ENCODE measurements at regions not wholly inside any gene's neighbourhood (a gene's known extent, or its start where the extent isn't known, plus 50 kb on each side); places are given as distances from the start of the nearest gene placed in this dataset.

DNA sequence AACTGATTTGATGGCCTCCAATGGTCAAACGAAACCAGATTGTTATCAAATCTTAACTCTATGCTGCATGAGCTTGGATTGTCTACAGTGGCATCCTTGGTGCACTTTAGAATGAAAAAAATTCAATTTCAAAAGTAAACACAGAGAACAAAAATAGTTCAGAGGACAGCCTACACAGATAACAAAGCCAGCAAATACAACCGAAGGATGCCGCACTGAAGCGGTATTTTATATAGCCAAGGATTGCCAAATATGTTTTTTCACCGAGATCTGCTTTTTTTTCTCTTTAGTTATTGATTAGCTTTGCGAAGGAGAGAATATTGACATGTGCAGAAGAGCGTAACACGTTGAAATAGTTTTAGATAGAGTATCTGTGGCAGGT, 72.0 kb downstream of the SLC4A3 start:
- TF ChIP-seq ZBTB11 (tag by site-specific recombination; conservative IDR thresholded peaks at IDR 0.05; ENCODE audit: low read depth) (no peak), YY2 (tag by site-specific recombination; IDR thresholded peaks at IDR 0.05) (no peak)
- H3K4me3 ChIP-seq (ENCODE audit: low read depth, low read length), result no peak overlapping the region
- no peak overlapping the region for H3K27ac ChIP-seq (ENCODE audit: extremely low read depth, low read depth, low read length)
- POLR2A ChIA-PET, result no interaction called here
- H3K9me3 ChIP-seq (ENCODE audit: control insufficient read depth, insufficient read depth, low read depth, low read length), result no peaks in the 10 kb centered on the region
- CTCF ChIA-PET, result interaction anchor here (0.7 to 1.9 kb wide), 5 partner anchors 10 to 158 kb away, joined by 3 to 17 read pairs (median 6); no protein-coding TSS in a partner anchor
- peaks cover 3% of the 10 kb centered on the region; the same call in 1 of the 2 replicates for H3K4me1 ChIP-seq (ENCODE audit: control insufficient read depth, insufficient read depth, low read length)
- no peaks in the 10 kb centered on the region for H3K36me3 ChIP-seq (ENCODE audit: control insufficient read depth in 2 of 2, insufficient read depth in 1 of 2, low read length in 2 of 2)

- Histone ChIP-seq H3K9me3 (ENCODE audit: control insufficient read depth, insufficient read depth, low read depth, low read length) (no peaks in the 10 kb centered on the region), H3K4me3 (ENCODE audit: low read depth, low read length) (no peak overlapping the region), H3K27ac (ENCODE audit: extremely low read depth, low read depth, low read length) (no peak overlapping the region), H3K36me3 (ENCODE audit: control insufficient read depth in 2 of 2, insufficient read depth in 1 of 2, low read length in 2 of 2) (no peaks in the 10 kb centered on the region), H3K4me1 (ENCODE audit: control insufficient read depth, insufficient read depth, low read length) (peaks cover 10% of the 10 kb centered on the region)
- ChIA-PET CTCF (interaction anchor here (0.6 to 3.9 kb wide), 2 partner anchors 13 to 337 kb away, joined by 4 to 21 read pairs; no protein-coding TSS in a partner anchor), POLR2A (interaction anchor here (1.9 kb wide), 1 partner anchor 13 kb away, joined by 5 read pairs; no protein-coding TSS in a partner anchor)
- TF ChIP-seq, protein P1, sequence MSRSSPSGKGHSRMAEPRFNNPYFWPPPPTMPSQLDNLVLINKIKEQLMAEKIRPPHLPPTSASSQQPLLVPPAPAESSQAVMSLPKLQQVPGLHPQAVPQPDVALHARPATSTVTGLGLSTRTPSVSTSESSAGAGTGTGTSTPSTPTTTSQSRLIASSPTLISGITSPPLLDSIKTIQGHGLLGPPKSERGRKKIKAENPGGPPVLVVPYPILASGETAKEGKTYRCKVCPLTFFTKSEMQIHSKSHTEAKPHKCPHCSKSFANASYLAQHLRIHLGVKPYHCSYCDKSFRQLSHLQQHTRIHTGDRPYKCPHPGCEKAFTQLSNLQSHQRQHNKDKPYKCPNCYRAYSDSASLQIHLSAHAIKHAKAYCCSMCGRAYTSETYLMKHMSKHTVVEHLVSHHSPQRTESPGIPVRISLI (tag by site-specific recombination; IDR thresholded peaks at IDR 0.05), result no peak
- TF ChIP-seq GLI4 (tag by site-specific recombination; IDR thresholded peaks at IDR 0.05) (no peak), ZNF555 (tag by site-specific recombination; conservative IDR thresholded peaks at IDR 0.05) (no peak), ZNF792 (tag by site-specific recombination; IDR thresholded peaks at IDR 0.05) (no peak), ZNF214 (tag by site-specific recombination; IDR thresholded peaks at IDR 0.05; ENCODE audit: borderline replicate concordance) (peak; percentile 87), ZNF621 (tag by site-specific recombination; IDR thresholded peaks at IDR 0.05) (no peak), ZNF302 (tag by site-specific recombination; IDR thresholded peaks at IDR 0.05; ENCODE audit: low read depth) (no peak), ZNF560 (tag by site-specific recombination; IDR thresholded peaks at IDR 0.05; ENCODE audit: borderline replicate concordance) (no peak), ZNF211 (tag by site-specific recombination; IDR thresholded peaks at IDR 0.05; ENCODE audit: low read depth) (no peak)
Measured at GRCh38 chr2:219701847-219702634, 74.6 kb downstream of the SLC4A3 start.

DNA sequence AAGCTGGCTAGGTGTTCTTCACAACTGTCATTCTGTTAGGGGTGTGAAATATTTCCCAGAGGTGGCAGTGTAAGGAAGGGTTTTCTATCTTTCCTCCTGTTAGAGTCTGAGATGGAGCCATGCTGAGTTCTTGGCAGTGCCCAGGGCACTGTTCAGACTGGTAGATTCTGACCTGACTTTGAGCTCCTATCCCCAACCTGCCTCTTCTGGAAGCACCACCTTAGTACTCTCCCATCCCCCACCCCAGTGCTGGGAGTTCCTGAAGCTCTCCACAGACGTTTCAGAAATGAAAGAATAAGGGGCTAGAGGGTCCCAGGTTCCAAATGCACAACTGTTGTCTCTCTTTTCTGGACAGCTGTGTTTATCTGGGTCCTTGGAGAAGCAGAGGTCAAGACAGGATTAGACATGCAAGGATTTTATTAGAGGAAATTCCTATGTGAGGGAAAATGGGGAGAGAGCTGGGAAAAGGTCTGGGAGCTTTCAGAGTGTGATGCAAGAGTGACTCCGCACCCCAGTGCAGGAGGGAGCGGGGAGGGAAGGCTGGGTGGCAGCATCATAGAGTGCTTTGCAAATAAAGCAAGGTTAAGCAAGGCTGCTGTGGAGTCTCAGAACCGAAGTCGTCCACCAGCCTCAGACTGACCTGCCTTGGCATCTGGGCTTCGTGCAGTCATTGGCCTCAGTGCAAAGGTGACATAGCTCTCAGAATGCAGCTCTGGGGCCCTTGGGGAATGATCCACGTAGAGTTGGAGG, 75.5 kb downstream of the SLC4A3 start:
- Histone ChIP-seq H3K27ac (ENCODE audit: extremely low read depth, low read depth, low read length) (no peak overlapping the region), H3K36me3 (ENCODE audit: control insufficient read depth in 2 of 2, insufficient read depth in 1 of 2, low read length in 2 of 2) (no peaks in the 10 kb centered on the region), H3K9me3 (ENCODE audit: control insufficient read depth, insufficient read depth, low read depth, low read length) (no peaks in the 10 kb centered on the region), H3K4me1 (ENCODE audit: control insufficient read depth, insufficient read depth, low read length) (peaks cover 18% of the 10 kb centered on the region), H3K4me3 (ENCODE audit: low read depth, low read length) (no peak overlapping the region)
- POLR2A ChIA-PET, result interaction anchor here (1.9 kb wide), 1 partner anchor 14 kb away, joined by 5 read pairs; no protein-coding TSS in a partner anchor
- CTCF ChIA-PET, result interaction anchor here (0.6 to 3.9 kb wide), 2 partner anchors 14 to 107 kb away, joined by 3 to 21 read pairs; no protein-coding TSS in a partner anchor
- TF ChIP-seq, protein P2, sequence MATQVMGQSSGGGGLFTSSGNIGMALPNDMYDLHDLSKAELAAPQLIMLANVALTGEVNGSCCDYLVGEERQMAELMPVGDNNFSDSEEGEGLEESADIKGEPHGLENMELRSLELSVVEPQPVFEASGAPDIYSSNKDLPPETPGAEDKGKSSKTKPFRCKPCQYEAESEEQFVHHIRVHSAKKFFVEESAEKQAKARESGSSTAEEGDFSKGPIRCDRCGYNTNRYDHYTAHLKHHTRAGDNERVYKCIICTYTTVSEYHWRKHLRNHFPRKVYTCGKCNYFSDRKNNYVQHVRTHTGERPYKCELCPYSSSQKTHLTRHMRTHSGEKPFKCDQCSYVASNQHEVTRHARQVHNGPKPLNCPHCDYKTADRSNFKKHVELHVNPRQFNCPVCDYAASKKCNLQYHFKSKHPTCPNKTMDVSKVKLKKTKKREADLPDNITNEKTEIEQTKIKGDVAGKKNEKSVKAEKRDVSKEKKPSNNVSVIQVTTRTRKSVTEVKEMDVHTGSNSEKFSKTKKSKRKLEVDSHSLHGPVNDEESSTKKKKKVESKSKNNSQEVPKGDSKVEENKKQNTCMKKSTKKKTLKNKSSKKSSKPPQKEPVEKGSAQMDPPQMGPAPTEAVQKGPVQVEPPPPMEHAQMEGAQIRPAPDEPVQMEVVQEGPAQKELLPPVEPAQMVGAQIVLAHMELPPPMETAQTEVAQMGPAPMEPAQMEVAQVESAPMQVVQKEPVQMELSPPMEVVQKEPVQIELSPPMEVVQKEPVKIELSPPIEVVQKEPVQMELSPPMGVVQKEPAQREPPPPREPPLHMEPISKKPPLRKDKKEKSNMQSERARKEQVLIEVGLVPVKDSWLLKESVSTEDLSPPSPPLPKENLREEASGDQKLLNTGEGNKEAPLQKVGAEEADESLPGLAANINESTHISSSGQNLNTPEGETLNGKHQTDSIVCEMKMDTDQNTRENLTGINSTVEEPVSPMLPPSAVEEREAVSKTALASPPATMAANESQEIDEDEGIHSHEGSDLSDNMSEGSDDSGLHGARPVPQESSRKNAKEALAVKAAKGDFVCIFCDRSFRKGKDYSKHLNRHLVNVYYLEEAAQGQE (tag by site-specific recombination; IDR thresholded peaks at IDR 0.05), result no peak
- TF ChIP-seq KLF7 (tag by site-specific recombination; IDR thresholded peaks at IDR 0.05; ENCODE audit: borderline replicate concordance), result no peak
- TF ChIP-seq ZBTB44 (tag by site-specific recombination; IDR thresholded peaks at IDR 0.05), result no peak
- TF ChIP-seq ZNF558 (tag by site-specific recombination; IDR thresholded peaks at IDR 0.05), result no peak
- TF ChIP-seq ZNF670 (tag by site-specific recombination; IDR thresholded peaks at IDR 0.05; ENCODE audit: low read depth), result no peak
- TF ChIP-seq ZNF292 (tag by site-specific recombination; IDR thresholded peaks at IDR 0.05; ENCODE audit: borderline replicate concordance, low read depth), result no peak
- TF ChIP-seq ZNF548 (tag by site-specific recombination; IDR thresholded peaks at IDR 0.05), result no peak
- no peak for TF ChIP-seq ZNF184 (tag by site-specific recombination; IDR thresholded peaks at IDR 0.05)
